Stimulated activated CD4-positive, alpha-beta T cell treated with anti-CD3 and anti-CD28 coated beads, Interleukin-1b, Interleukin-23, amount 100 ng/mL, for 4 hours (primary cell): ENCODE measurements at regions not wholly inside any gene's neighbourhood (a gene's known extent, or its start where the extent isn't known, plus 50 kb on each side); places are given as distances from the start of the nearest gene placed in this dataset.

ENCODE experiments used
- DNase-seq, 2 donors: peaks; one replicate each; pipeline ENCODE4 v3.0.0-alpha.2; 2020; ENCODE audit warnings: low read depth in 2 of 2

- no peak for DNase-seq
Observed at GRCh38 chr1:114224196-114224907, 70.7 kb upstream of the SYT6 start.

GRCh38 chr1:114222920-114223319 is 69.3 kb upstream of the SYT6 start:
- DNase-seq: no peak

- no peak for DNase-seq
Observed at GRCh38 chr1:114219172-114219868, 65.7 kb upstream of the SYT6 start.

- DNase-seq: no peak
Observed at GRCh38 chr1:114218361-114219171, 64.9 kb upstream of the SYT6 start.

- no peak for DNase-seq
Observed at GRCh38 chr1:114216431-114217173, 62.9 kb upstream of the SYT6 start.

- no peak for DNase-seq
Observed at GRCh38 chr1:114215436-114215835, 61.8 kb upstream of the SYT6 start.

- DNase-seq: no peak
Observed at GRCh38 chr1:114214016-114214415, 60.3 kb upstream of the SYT6 start.

GRCh38 chr1:114209971-114210370 is 56.3 kb upstream of the SYT6 start:
- DNase-seq: no peak

GRCh38 chr1:114208714-114209113 is 55.0 kb upstream of the SYT6 start:
- no peak for DNase-seq

GRCh38 chr1:114208106-114208505 is 54.4 kb upstream of the SYT6 start:
- no peak for DNase-seq

- no peak for DNase-seq
Observed at GRCh38 chr1:114207635-114208034, 54.0 kb upstream of the SYT6 start.

GRCh38 chr1:114206392-114206791 is 52.7 kb upstream of the SYT6 start:
- no peak for DNase-seq

GRCh38 chr1:114203595-114204128 is 50.0 kb upstream of the SYT6 start:
- DNase-seq: no peak
